ENCODE measurements at regions not wholly inside any gene's neighbourhood (a gene's known extent, or its start where the extent isn't known, plus 50 kb on each side); places are given as distances from the start of the nearest gene placed in this dataset.
A peak's percentile ranks its signal among the peaks of the same experiment; 100 is the strongest.

DNA sequence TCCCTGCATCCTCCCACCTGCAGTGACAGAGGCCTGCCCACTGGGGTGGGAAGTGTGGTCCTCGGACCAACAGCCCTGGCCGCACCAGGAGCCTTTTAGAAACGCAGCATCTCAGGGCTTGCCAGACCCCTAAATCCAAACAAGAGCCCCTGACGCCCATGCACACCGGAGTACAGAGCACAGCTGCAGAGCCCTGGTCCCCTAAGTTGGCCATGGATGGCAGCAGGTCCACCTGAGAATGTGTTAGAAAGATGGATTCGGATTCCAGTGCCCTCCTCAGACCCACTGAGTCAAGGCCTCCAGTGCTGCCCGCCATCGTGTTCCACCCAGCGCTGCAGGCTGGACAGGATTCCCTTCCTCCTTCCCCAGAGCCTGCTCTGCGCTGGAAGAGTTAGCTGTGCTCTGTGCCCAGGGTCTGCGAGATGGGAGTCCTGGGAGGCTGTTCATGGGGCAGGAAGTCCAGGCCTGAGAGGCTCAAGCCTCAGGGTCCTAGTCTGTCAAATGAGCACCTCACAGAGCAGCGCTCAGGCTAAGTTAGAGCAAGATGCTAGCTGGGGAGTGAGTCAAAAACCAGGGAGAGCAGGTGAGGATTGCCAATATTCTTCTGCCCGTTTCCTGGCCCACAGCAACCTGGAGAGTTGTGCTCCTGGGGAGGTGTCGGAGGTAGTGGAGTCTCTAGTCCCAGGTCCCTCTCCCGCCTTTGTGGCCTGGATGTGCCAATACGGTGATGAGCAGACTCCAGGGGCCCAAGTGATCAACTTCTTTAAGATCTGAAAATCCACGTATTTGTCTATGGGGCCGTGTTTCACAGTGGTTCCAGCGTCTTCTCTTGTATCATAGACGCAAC lies 95.9 kb upstream of the GPR26 start:
- H3K27ac ChIP-seq (ENCODE audit: low read depth, low read length), result no peak overlapping the region
- H3K18ac ChIP-seq (ENCODE audit: extremely low read depth, low read length), result no peak overlapping the region; the same call in 1 of the 2 replicates
- H3K36me3 ChIP-seq (ENCODE audit: control insufficient read depth in 2 of 4, insufficient read depth in 4 of 4, low read length in 3 of 4), result no peaks in the 10 kb centered on the region
- no peaks in the 10 kb centered on the region for H4K20me1 ChIP-seq (replicated peaks in 1 of 2; ENCODE audit: control insufficient read depth in 1 of 2, insufficient read depth in 2 of 2, low read length in 2 of 2)
- no peak overlapping the region for H3K4ac ChIP-seq (replicated peaks; ENCODE audit: insufficient read length, low read depth, low read length)
- H4K91ac ChIP-seq (replicated peaks; ENCODE audit: insufficient read length, low read length), result no peak overlapping the region
- H2BK20ac ChIP-seq (ENCODE audit: low read length), result no peak overlapping the region
- H3K23me2 ChIP-seq (ENCODE audit: low read depth, low read length), result no peaks in the 10 kb centered on the region
- H3K4me2 ChIP-seq (ENCODE audit: insufficient read depth in 1 of 2, low read depth in 2 of 2, low read length in 2 of 2), result no peak overlapping the region
- no peaks in the 10 kb centered on the region; a peak in 1 of 7 replicates for H3K27me3 ChIP-seq (replicated peaks in 1 of 4; ENCODE audit: control insufficient read depth in 3 of 4, extremely low read depth in 1 of 4, insufficient read depth in 3 of 4, low read length in 3 of 4)
- no peak overlapping the region for H2AK5ac ChIP-seq (ENCODE audit: low read depth, low read length)
- H4K5ac ChIP-seq (ENCODE audit: insufficient read length, low read depth, low read length), result no peak overlapping the region
- CTCF ChIA-PET (ENCODE audit: partially characterized antibody), result interaction anchor here (0.7 to 8.2 kb wide), 6 partner anchors 12 to 92 kb away, joined by 3 to 92 read pairs (median 4); no protein-coding TSS in a partner anchor
- no peak overlapping the region for H3K4me3 ChIP-seq (ENCODE audit: extremely low read depth in 1 of 4, insufficient read depth in 2 of 4, low read depth in 3 of 4, low read length in 4 of 4)
- no peak overlapping the region for H3K56ac ChIP-seq (replicated peaks; ENCODE audit: insufficient read length, low read depth, low read length)
- 91% methylated on average over 20 of the region's 20 CpGs; no CpG with 5 or more reads in 1 of the 2 experiments for WGBS, 2 experiments (ENCODE audit: extremely low coverage in 1 of 2, insufficient coverage in 1 of 2, insufficient read length in 1 of 2, insufficient replicate concordance in 2 of 2, low coverage in 1 of 2, low lambda C conversion rate in 2 of 2, missing lambda C conversion rate in 1 of 2)
- H3K4me1 ChIP-seq (replicated peaks in 1 of 4; ENCODE audit: control insufficient read depth in 3 of 4, insufficient read depth in 4 of 4, low read length in 3 of 4), result peaks cover 0 to 3% (median 0%) of the 10 kb centered on the region in 4 experiments; a peak in 2 of 7 replicates
- POLR2A ChIA-PET (ENCODE audit: partially characterized antibody), result interaction anchor here (1.0 kb wide), 1 partner anchor 11 kb away, joined by 4 read pairs; no protein-coding TSS in a partner anchor
- no peak overlapping the region for H4K8ac ChIP-seq (ENCODE audit: extremely low read depth, insufficient read depth, low read length)
- H2AFZ ChIP-seq (ENCODE audit: low read length), result no peak overlapping the region
- H3K14ac ChIP-seq (ENCODE audit: insufficient read length), result no peak overlapping the region
- H3K9me3 ChIP-seq (ENCODE audit: insufficient read depth in 2 of 2, low read depth in 1 of 2, low read length in 1 of 2), result no peaks in the 10 kb centered on the region
- H3K9ac ChIP-seq (replicated peaks in 1 of 4; ENCODE audit: extremely low read depth in 1 of 4, low read depth in 3 of 4, low read length in 3 of 4), result no peak overlapping the region
- H2BK5ac ChIP-seq (ENCODE audit: low read depth, low read length), result no peak overlapping the region
- no peaks in the 10 kb centered on the region for H3K79me1 ChIP-seq (ENCODE audit: low read depth, low read length)
- no peak overlapping the region for H2BK120ac ChIP-seq (replicated peaks; ENCODE audit: low read depth, low read length)
- FAIRE-seq, result no peak
- no peaks in the 10 kb centered on the region for H3K79me2 ChIP-seq (ENCODE audit: control insufficient read depth in 1 of 2, insufficient read depth in 2 of 2, low read length in 2 of 2)
- peak overlapping the region; percentile 33; the same call in 1 of the 2 replicates for H2BK12ac ChIP-seq (ENCODE audit: low read depth, low read length)
- H3K23ac ChIP-seq (ENCODE audit: insufficient read length), result no peak overlapping the region
- peak in 1 of 2 experiments; percentile 39 for DNase-seq (ENCODE audit: low read depth in 1 of 2, low spot score in 2 of 2)
- H2BK15ac ChIP-seq (ENCODE audit: low read length), result no peak overlapping the region
- TF ChIP-seq PHF8 (conservative IDR thresholded peaks at IDR 0.05; ENCODE audit: low read depth, low read length) (no peak), SIN3A (conservative IDR thresholded peaks at IDR 0.05 in 1 of 2, IDR thresholded peaks at IDR 0.05 in 1 of 2; ENCODE audit: low read depth in 1 of 2, low read length in 2 of 2) (no peak), SUZ12 (IDR thresholded peaks at IDR 0.05; ENCODE audit: low read length) (no peak), EP300 (IDR thresholded peaks at IDR 0.05; ENCODE audit: borderline replicate concordance in 1 of 2, low read depth in 2 of 2, low read length in 2 of 2) (no peak), TCF12 (IDR thresholded peaks at IDR 0.05; ENCODE audit: low read depth, low read length) (no peak), SP4 (IDR thresholded peaks at IDR 0.05; ENCODE audit: low read length) (no peak), CHD2 (IDR thresholded peaks at IDR 0.05; ENCODE audit: low read length) (no peak), GTF2F1 (IDR thresholded peaks at IDR 0.05; ENCODE audit: borderline replicate concordance, low read depth, low read length) (no peak), NRF1 (IDR thresholded peaks at IDR 0.05; ENCODE audit: low read depth, low read length) (no peak)
- TF ChIP-seq, protein P1, sequence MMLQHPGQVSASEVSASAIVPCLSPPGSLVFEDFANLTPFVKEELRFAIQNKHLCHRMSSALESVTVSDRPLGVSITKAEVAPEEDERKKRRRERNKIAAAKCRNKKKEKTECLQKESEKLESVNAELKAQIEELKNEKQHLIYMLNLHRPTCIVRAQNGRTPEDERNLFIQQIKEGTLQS (IDR thresholded peaks at IDR 0.05; ENCODE audit: insufficient read depth, low read depth, low read length), result no peak
- TF ChIP-seq, protein P2, sequence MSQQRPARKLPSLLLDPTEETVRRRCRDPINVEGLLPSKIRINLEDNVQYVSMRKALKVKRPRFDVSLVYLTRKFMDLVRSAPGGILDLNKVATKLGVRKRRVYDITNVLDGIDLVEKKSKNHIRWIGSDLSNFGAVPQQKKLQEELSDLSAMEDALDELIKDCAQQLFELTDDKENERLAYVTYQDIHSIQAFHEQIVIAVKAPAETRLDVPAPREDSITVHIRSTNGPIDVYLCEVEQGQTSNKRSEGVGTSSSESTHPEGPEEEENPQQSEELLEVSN (IDR thresholded peaks at IDR 0.05), result no peak

All from H1 (cell line).